Adrenal gland (tissue), 9 donors: ENCODE measurements at regions not wholly inside any gene's neighbourhood (a gene's known extent, or its start where the extent isn't known, plus 50 kb on each side); places are given as distances from the start of the nearest gene placed in this dataset.

Experiments used
- DNase-seq, 7 donors: peaks; one replicate each; pipeline ENCODE4 v3.0.0-alpha.2; 2019 to 2020
- H3K27ac ChIP-seq, 5 donors: fragments of 200-600 bp; sonication (generic) in 4 of 5; 1 replicate in 3 of 5; 2 replicates in 2 of 5; pipeline versions ENCODE4 v1.5.1 to v1.8.0; 2016 to 2020; ENCODE audit warnings: mild to moderate bottlenecking in 1 of 5
- H3K27me3 ChIP-seq: fragments of 200-600 bp; 2 replicates; pipeline ENCODE4 v1.8.0; 2021
- H3K36me3 ChIP-seq, 2 donors: fragments of 200-600 bp; replicated peaks in 1 of 2; 1 replicate in 1 of 2; 2 replicates in 1 of 2; pipeline versions ENCODE4 v1.5.1 to v1.8.0; 2018 to 2022
- H3K4me1 ChIP-seq, 2 donors: fragments of 200-600 bp; replicated peaks in 1 of 2; 1 replicate in 1 of 2; 2 replicates in 1 of 2; pipeline versions ENCODE4 v1.5.1 to v1.8.0; 2018 to 2021
- H3K4me3 ChIP-seq, 4 donors: fragments of 200-600 bp; sonication (generic) in 3 of 4; one replicate each; pipeline ENCODE4 v1.5.1; 2016 to 2018
- H3K9me3 ChIP-seq, 3 donors: fragments of 200-600 bp; sonication (generic) in 1 of 3; replicated peaks in 1 of 3; 1 replicate in 2 of 3; 2 replicates in 1 of 3; pipeline versions ENCODE4 v1.5.1 to v1.8.0; 2016 to 2021
- POLR2A ChIP-seq, 2 donors: fragments of 450-650 bp; IDR thresholded peaks; one replicate each; pipeline ENCODE4 v1.6.1; 2017; ENCODE audit warnings: antibody characterized with exemption in 2 of 2, mild to moderate bottlenecking in 2 of 2, moderate library complexity in 1 of 2
- WGBS, 4 donors: extraction: QIAGEN DNeasy Blood & Tissue Kit in 2 of 4; methylation state at CpG; one replicate each; pipeline versions ENCODE4 v1.1.5 to v1.1.7; 2013 to 2017; 5-methylcytosine and 5-hydroxymethylcytosine counted together
- intact Hi-C, 2 donors: fragments of 100-400 bp; cut with DNase I; formaldehyde crosslinking; loops; one replicate each; pipeline versions ENCODE4 v1.14.1 to v1.15.0; 2022 to 2023
- TF ChIP-seq, protein P1 (sequence below), 6 experiments: fragments of 450-650 bp in 4 of 6; fragments of 200-600 bp in 2 of 6; sonication (generic) in 1 of 6; IDR thresholded peaks; 1 replicate in 5 of 6; 2 replicates in 1 of 6; pipeline versions ENCODE4 v1.5.1 to v1.8.0; 2016 to 2021; ENCODE audit warnings: antibody characterized with exemption in 6 of 6, mild to moderate bottlenecking in 2 of 6, moderate library complexity in 1 of 6
- donor health status: healthy with polysubstance abuse.
- donor health status: Bipolar disorder and iron deficiency.
- donor health status: DM: yes; HTN: yes; CAD: no.
- donor health status: DM: no; HTN: no; CAD: no.
- donor health status: DM: no; HTN: no; CAD: no.

DNA sequence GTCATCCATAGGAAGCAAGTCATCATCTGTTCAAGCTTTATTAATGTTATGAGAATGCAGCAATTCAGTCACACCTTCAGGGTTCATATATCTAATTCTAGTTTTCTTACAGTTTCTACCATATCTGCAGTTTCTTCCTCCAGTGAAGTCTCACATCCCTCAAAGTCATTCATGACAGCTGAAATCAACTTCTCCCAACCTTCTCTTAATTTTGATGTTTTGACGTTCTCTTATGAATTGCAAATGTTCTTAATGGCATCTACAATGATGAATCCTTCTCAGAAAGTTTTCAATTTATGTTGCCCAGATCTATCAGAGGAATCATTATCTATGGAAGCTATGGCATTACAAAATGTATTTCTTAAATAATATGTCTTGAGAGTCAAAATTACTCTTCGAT lies 210.4 kb upstream of the ZBTB20 start:
- H3K9me3 ChIP-seq: no peaks in the 10 kb centered on the region
- 93 to 97% (median 97%) methylated on average over 2 of the region's 2 CpGs for WGBS, 4 donors
- no peaks in the 10 kb centered on the region for H3K4me1 ChIP-seq
- H3K27ac ChIP-seq: no peak overlapping the region
- no peak for TF ChIP-seq POLR2A (IDR thresholded peaks at IDR 0.05)
- no peak overlapping the region for H3K4me3 ChIP-seq
- intact Hi-C loops: no loop called here
- no peaks in the 10 kb centered on the region for H3K36me3 ChIP-seq
- no peaks in the 10 kb centered on the region for H3K27me3 ChIP-seq
- DNase-seq: no peak

DNA sequence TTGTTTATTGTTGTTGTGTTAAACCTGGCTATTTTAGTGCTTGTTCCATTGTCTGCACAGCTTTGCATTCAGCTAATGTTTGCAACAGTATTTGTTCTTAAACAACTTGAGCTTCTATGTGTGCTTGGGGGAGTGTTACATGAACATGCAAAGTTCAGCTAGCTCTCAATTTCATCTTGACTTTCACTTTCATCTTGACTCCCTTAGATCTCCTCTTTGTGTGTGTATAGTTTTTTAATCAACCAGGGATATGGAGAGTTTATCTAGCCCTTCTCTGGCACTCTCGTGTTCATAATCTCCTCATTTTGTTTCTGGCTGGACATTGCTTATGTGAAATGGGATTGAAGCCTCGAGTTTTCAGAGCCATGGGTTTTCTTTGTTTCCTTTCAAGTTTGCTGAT lies 212.4 kb upstream of the ZBTB20 start:
- H3K9me3 ChIP-seq: no peaks in the 10 kb centered on the region
- H3K4me1 ChIP-seq: no peaks in the 10 kb centered on the region
- peak overlapping the region in 1 of 4 donors; percentile 3 for H3K4me3 ChIP-seq
- no peak overlapping the region for H3K27ac ChIP-seq
- H3K27me3 ChIP-seq: no peaks in the 10 kb centered on the region
- WGBS, 4 donors: 31 to 45% (median 35%) methylated on average over 2 of the region's 2 CpGs
- H3K36me3 ChIP-seq: no peaks in the 10 kb centered on the region
- intact Hi-C loops: no loop called here
- no peak for DNase-seq
- TF ChIP-seq, protein P1, sequence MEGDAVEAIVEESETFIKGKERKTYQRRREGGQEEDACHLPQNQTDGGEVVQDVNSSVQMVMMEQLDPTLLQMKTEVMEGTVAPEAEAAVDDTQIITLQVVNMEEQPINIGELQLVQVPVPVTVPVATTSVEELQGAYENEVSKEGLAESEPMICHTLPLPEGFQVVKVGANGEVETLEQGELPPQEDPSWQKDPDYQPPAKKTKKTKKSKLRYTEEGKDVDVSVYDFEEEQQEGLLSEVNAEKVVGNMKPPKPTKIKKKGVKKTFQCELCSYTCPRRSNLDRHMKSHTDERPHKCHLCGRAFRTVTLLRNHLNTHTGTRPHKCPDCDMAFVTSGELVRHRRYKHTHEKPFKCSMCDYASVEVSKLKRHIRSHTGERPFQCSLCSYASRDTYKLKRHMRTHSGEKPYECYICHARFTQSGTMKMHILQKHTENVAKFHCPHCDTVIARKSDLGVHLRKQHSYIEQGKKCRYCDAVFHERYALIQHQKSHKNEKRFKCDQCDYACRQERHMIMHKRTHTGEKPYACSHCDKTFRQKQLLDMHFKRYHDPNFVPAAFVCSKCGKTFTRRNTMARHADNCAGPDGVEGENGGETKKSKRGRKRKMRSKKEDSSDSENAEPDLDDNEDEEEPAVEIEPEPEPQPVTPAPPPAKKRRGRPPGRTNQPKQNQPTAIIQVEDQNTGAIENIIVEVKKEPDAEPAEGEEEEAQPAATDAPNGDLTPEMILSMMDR (IDR thresholded peaks at IDR 0.05): no peak

DNA sequence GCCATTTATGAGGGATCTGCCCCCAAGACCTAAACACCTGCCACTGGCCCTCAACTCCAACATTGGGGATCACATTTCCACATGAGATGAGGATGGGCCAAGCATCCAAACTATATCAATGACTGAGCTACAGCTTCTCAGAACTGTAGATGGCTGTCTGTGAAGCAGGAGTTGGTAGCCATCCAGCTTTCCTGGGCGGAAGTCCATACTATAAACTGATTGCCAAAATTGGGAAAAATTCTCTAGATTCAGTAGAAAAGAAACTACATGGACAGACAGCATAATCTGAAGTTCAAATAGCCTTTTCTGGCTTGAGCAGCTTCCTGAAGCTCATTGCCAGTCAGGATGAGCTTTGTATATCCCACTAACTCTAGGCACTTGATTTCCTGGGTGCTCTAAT lies 214.7 kb upstream of the ZBTB20 start:
- TF ChIP-seq, protein P1 (IDR thresholded peaks at IDR 0.05): no peak
- no peak for TF ChIP-seq POLR2A (IDR thresholded peaks at IDR 0.05)

DNA sequence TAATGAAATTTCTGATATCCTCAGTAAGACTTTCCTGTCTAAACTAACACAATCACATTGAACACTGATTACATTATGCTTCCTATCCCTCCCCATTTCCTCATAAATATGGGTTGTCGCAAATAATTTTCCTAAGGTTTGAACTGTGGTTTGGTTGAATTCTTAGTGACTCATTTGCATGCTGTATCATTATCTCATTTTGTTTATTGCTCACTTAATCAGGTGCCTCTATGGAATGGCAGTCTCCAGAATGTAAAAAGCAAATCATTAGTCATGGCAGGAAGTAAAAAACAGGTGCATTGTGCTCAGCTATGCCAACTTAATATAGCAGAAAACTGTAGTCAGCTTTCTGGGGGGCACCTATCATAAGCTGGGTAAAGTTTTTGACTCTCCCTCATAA lies 216.0 kb upstream of the ZBTB20 start:
- Histone ChIP-seq H3K9me3 (no peaks in the 10 kb centered on the region), H3K4me1 (no peaks in the 10 kb centered on the region), H3K27me3 (no peaks in the 10 kb centered on the region), H3K27ac (no peak overlapping the region), H3K4me3 (no peak overlapping the region), H3K36me3 (no peaks in the 10 kb centered on the region)
- intact Hi-C loops: no loop called here
- TF ChIP-seq POLR2A (IDR thresholded peaks at IDR 0.05): no peak
- TF ChIP-seq, protein P1 (IDR thresholded peaks at IDR 0.05): no peak
- no peak for DNase-seq
- WGBS, 4 donors: 90 to 97% (median 93%) methylated on average over 1 of the region's 1 CpG

More for the DNA sequence above, 214.7 kb upstream of the ZBTB20 start:
- no peak overlapping the region for H3K27ac ChIP-seq
- no peaks in the 10 kb centered on the region for H3K9me3 ChIP-seq
- no peaks in the 10 kb centered on the region for H3K36me3 ChIP-seq
- H3K4me3 ChIP-seq: no peak overlapping the region
- intact Hi-C loops: no loop called here
- no peak for DNase-seq
- no peaks in the 10 kb centered on the region for H3K4me1 ChIP-seq
- H3K27me3 ChIP-seq: no peaks in the 10 kb centered on the region
- 71 to 89% (median 74%) methylated on average over 1 of the region's 1 CpG for WGBS, 4 donors

DNA sequence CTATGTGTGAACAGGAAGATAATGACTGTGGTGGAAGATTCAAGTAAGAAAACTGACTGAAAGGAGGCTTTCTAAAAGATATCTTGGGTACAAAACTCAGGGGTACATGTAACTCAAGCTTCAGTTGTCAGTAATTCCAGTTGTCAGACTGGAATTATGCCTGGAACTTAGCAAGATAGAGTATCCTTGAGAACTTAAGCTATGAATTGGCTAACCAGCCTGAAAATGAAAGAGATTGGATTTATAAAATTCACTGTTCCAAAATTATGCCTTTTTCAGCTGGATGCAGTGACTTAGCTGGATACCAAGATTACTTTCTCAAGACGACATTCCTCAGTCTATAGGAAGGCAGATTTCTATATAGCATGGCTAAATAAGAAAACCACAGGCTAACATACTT lies 221.9 kb upstream of the ZBTB20 start:
- 69 to 95% (median 71%) methylated on average over 1 of the region's 1 CpG for WGBS, 4 donors
- no peaks in the 10 kb centered on the region for H3K36me3 ChIP-seq
- no peak overlapping the region for H3K4me3 ChIP-seq
- H3K27me3 ChIP-seq: no peaks in the 10 kb centered on the region
- no peak overlapping the region for H3K27ac ChIP-seq
- no peak for DNase-seq
- no peaks in the 10 kb centered on the region for H3K4me1 ChIP-seq
- intact Hi-C loops: no loop called here
- H3K9me3 ChIP-seq: no peaks in the 10 kb centered on the region
- TF ChIP-seq, protein P1 (IDR thresholded peaks at IDR 0.05): no peak
- TF ChIP-seq POLR2A (IDR thresholded peaks at IDR 0.05): no peak
